ENCODE measurements at regions not wholly inside any gene's neighbourhood (a gene's known extent, or its start where the extent isn't known, plus 50 kb on each side); places are given as distances from the start of the nearest gene placed in this dataset.

GRCh38 chr6:94651239-94651638 is 926.1 kb upstream of the MANEA start:
- no peak for TF ChIP-seq CTCF (conservative IDR thresholded peaks at IDR 0.05)
- TF ChIP-seq ZFX (IDR thresholded peaks at IDR 0.05) = no peak
- no peak overlapping the region for H3K27ac ChIP-seq

GRCh38 chr6:94645191-94645590 is 932.1 kb upstream of the MANEA start:
- H3K27ac ChIP-seq = no peak overlapping the region
- TF ChIP-seq CTCF (conservative IDR thresholded peaks at IDR 0.05) = no peak

- TF ChIP-seq CTCF (conservative IDR thresholded peaks at IDR 0.05) (no peak), ZFX (IDR thresholded peaks at IDR 0.05) (no peak)
- H3K27ac ChIP-seq = no peak overlapping the region
These were observed 937.8 kb upstream of the MANEA start for GRCh38 chr6:94639564-94639963.

GRCh38 chr6:94636780-94637385 is 940.5 kb upstream of the MANEA start:
- TF ChIP-seq CTCF (conservative IDR thresholded peaks at IDR 0.05) (peak; percentile 58), ZFX (IDR thresholded peaks at IDR 0.05) (no peak)
- H3K27ac ChIP-seq = no peak overlapping the region

- TF ChIP-seq ZFX (IDR thresholded peaks at IDR 0.05) (no peak), CTCF (conservative IDR thresholded peaks at IDR 0.05) (no peak)
- H3K27ac ChIP-seq = no peak overlapping the region
These were observed 953.7 kb upstream of the MANEA start for GRCh38 chr6:94623586-94623985.

- TF ChIP-seq CTCF (conservative IDR thresholded peaks at IDR 0.05) (no peak), ZFX (IDR thresholded peaks at IDR 0.05) (no peak)
- no peak overlapping the region for H3K27ac ChIP-seq
These were observed 954.6 kb upstream of the MANEA start for GRCh38 chr6:94622783-94623182.

GRCh38 chr6:94600636-94601035 is 976.7 kb upstream of the MANEA start:
- no peak for TF ChIP-seq ZFX (IDR thresholded peaks at IDR 0.05)
- TF ChIP-seq CTCF (conservative IDR thresholded peaks at IDR 0.05) = no peak
- no peak overlapping the region for H3K27ac ChIP-seq
